DND-41 (cell line): ENCODE measurements at regions not wholly inside any gene's neighbourhood (a gene's known extent, or its start where the extent isn't known, plus 50 kb on each side); places are given as distances from the start of the nearest gene placed in this dataset.

Experiments
- ATAC-seq: fragments of 200-7000 bp; cut with Tn5 transposase; 3 replicates; pipeline ENCODE4 v1.9.1; 2021; ENCODE audit warnings: low read depth; ENCODE audit not compliant: insufficient read depth
- DNase-seq: peaks from one replicate; pipeline ENCODE4 v3.0.0-alpha.2; 2020
- H2AFZ ChIP-seq: 2 replicates; pipeline ENCODE4 v1.6.0; 2012; ENCODE audit warnings: low read depth, low read length
- H3K27ac ChIP-seq: 2 replicates; pipeline ENCODE4 v1.5.1; 2012; ENCODE audit warnings: low read length, inconsistent platforms
- H3K27me3 ChIP-seq: fragments of 200-600 bp; sonication (generic); 2 replicates; pipeline ENCODE4 v1.6.0; 2012; ENCODE audit warnings: low read length, mild to moderate bottlenecking, inconsistent platforms; ENCODE audit not compliant: insufficient read depth, poor library complexity
- H3K36me3 ChIP-seq: 2 replicates; pipeline ENCODE4 v1.5.1; 2012; ENCODE audit warnings: low read length, inconsistent platforms; ENCODE audit not compliant: insufficient read depth
- H3K4me1 ChIP-seq: 2 replicates; pipeline ENCODE4 v1.5.1; 2012; ENCODE audit warnings: mild to moderate bottlenecking, low read length; ENCODE audit not compliant: insufficient read depth
- H3K4me2 ChIP-seq: 2 replicates; pipeline ENCODE4 v1.6.0; 2012; ENCODE audit warnings: mild to moderate bottlenecking, moderate library complexity, low read length, inconsistent platforms; ENCODE audit not compliant: insufficient read depth
- H3K4me3 ChIP-seq, 2 experiments: fragments of 200-600 bp in 1 of 2; shearing (Covaris generic) in 1 of 2; 2 replicates each; pipeline ENCODE4 v1.5.1; 2012 to 2016; ENCODE audit warnings: inconsistent platforms in 2 of 2, low read length in 2 of 2, mild to moderate bottlenecking in 2 of 2, low read depth in 1 of 2, moderate library complexity in 1 of 2
- H3K79me2 ChIP-seq: 2 replicates; pipeline ENCODE4 v1.6.0; 2012; ENCODE audit warnings: low read length, inconsistent platforms; ENCODE audit not compliant: insufficient read depth
- H3K9ac ChIP-seq: 2 replicates; pipeline ENCODE4 v1.6.0; 2012; ENCODE audit warnings: low read depth, mild to moderate bottlenecking, inconsistent platforms, low read length, moderate library complexity
- H3K9me3 ChIP-seq: 2 replicates; pipeline ENCODE4 v1.5.1; 2012; ENCODE audit warnings: low read length, moderate library complexity, mild to moderate bottlenecking, inconsistent platforms; ENCODE audit not compliant: insufficient read depth, severe bottlenecking
- H4K20me1 ChIP-seq: 2 replicates; pipeline ENCODE4 v1.6.0; 2012; ENCODE audit warnings: low read length; ENCODE audit not compliant: insufficient read depth
- EZH2 ChIP-seq: IDR thresholded peaks from 3 replicates; pipeline ENCODE4 v1.6.1; 2012; ENCODE audit warnings: borderline replicate concordance, low read depth, mild to moderate bottlenecking, moderate library complexity, low read length, inconsistent platforms; ENCODE audit not compliant: severe bottlenecking
- TF ChIP-seq, protein P1 (sequence below): IDR thresholded peaks from 2 replicates; pipeline ENCODE4 v1.5.1; 2012; ENCODE audit warnings: borderline replicate concordance, low read length, moderate library complexity, mild to moderate bottlenecking; ENCODE audit not compliant: poor library complexity, severe bottlenecking; ENCODE audit errors: extremely low read depth

- H3K9ac ChIP-seq, result no peak overlapping the region
- no peaks in the 10 kb centered on the region for H3K4me1 ChIP-seq
- no peak overlapping the region for H3K4me2 ChIP-seq
- DNase-seq (no peak), ATAC-seq (no peak)
- no peak overlapping the region for H2AFZ ChIP-seq
- H3K79me2 ChIP-seq, result no peaks in the 10 kb centered on the region
- H3K36me3 ChIP-seq, result no peaks in the 10 kb centered on the region
- no peak overlapping the region for H3K27ac ChIP-seq
- no peak for TF ChIP-seq EZH2
- TF ChIP-seq, protein P1, sequence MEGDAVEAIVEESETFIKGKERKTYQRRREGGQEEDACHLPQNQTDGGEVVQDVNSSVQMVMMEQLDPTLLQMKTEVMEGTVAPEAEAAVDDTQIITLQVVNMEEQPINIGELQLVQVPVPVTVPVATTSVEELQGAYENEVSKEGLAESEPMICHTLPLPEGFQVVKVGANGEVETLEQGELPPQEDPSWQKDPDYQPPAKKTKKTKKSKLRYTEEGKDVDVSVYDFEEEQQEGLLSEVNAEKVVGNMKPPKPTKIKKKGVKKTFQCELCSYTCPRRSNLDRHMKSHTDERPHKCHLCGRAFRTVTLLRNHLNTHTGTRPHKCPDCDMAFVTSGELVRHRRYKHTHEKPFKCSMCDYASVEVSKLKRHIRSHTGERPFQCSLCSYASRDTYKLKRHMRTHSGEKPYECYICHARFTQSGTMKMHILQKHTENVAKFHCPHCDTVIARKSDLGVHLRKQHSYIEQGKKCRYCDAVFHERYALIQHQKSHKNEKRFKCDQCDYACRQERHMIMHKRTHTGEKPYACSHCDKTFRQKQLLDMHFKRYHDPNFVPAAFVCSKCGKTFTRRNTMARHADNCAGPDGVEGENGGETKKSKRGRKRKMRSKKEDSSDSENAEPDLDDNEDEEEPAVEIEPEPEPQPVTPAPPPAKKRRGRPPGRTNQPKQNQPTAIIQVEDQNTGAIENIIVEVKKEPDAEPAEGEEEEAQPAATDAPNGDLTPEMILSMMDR, result no peak
- H4K20me1 ChIP-seq, result no peaks in the 10 kb centered on the region; the same call in 1 of the 2 replicates
- H3K4me3 ChIP-seq, result no peak overlapping the region
- H3K9me3 ChIP-seq, result no peaks in the 10 kb centered on the region
- peaks cover 3% of the 10 kb centered on the region for H3K27me3 ChIP-seq
Observed at GRCh38 chr1:29674627-29675326, 438.5 kb downstream of the PTPRU start.

- no peaks in the 10 kb centered on the region for H3K79me2 ChIP-seq
Observed at GRCh38 chr1:29673669-29674626, 437.6 kb downstream of the PTPRU start.

DNA sequence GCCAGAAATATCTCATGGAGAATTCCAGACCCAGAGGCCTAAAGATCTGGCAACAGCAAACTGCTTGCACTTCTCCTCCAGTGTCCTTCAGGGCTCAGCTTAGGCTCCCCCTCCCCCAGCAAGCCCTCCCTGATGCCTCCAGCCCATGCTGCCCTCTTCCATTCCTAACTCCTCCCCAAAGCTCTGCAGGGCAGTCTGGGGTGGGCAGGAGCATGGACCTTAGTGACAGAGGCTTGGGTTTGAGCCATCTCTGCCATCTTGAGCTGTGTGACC lies 436.8 kb downstream of the PTPRU start:
- peaks cover 17% of the 10 kb centered on the region for H3K27me3 ChIP-seq
- ATAC-seq, result no peak

More at GRCh38 chr1:29673669-29674626, 437.6 kb downstream of the PTPRU start:
- Histone ChIP-seq H3K9ac (no peak overlapping the region), H3K27me3 (peaks cover 11% of the 10 kb centered on the region), H2AFZ (no peak overlapping the region), H3K9me3 (no peaks in the 10 kb centered on the region), H3K4me1 (no peaks in the 10 kb centered on the region), H4K20me1 (no peaks in the 10 kb centered on the region; the same call in 1 of the 2 replicates), H3K27ac (no peak overlapping the region), H3K4me3 (no peak overlapping the region), H3K4me2 (no peak overlapping the region), H3K36me3 (no peaks in the 10 kb centered on the region)
- ATAC-seq (no peak), DNase-seq (no peak)
- TF ChIP-seq EZH2, result no peak
- TF ChIP-seq, protein P1, result no peak

More for the DNA sequence above, 436.8 kb downstream of the PTPRU start:
- Histone ChIP-seq H3K9me3 (no peaks in the 10 kb centered on the region), H3K27ac (no peak overlapping the region), H3K4me1 (no peaks in the 10 kb centered on the region), H3K9ac (no peak overlapping the region), H2AFZ (no peak overlapping the region), H3K36me3 (no peaks in the 10 kb centered on the region), H3K4me3 (no peak overlapping the region), H3K4me2 (no peak overlapping the region), H3K79me2 (no peaks in the 10 kb centered on the region), H4K20me1 (no peaks in the 10 kb centered on the region; the same call in 1 of the 2 replicates)
- no peak for TF ChIP-seq EZH2
- TF ChIP-seq, protein P1, result no peak
- DNase-seq, result no peak
